Omental fat pad (tissue), 3 donors: ENCODE measurements at regions not wholly inside any gene's neighbourhood (a gene's known extent, or its start where the extent isn't known, plus 50 kb on each side); places are given as distances from the start of the nearest gene placed in this dataset.
"Not testable (repeated sequence)": the region's sequence is repeated elsewhere in the genome, so short reads cannot be mapped to it uniquely, and the experiment has no call there.

Experiments used
- ATAC-seq: fragments of 150-250 bp; one replicate; pipeline ENCODE4 v1.9.1; 2016; ENCODE audit warnings: mild to moderate bottlenecking, moderate library complexity; ENCODE audit not compliant: low FRiP score
- DNase-seq: peaks from one replicate; pipeline ENCODE4 v3.0.0-alpha.2; 2019; ENCODE audit warnings: low spot score
- TF ChIP-seq, protein P1 (sequence below), 3 donors: fragments of 450-650 bp; IDR thresholded peaks; one replicate each; pipeline ENCODE4 v1.5.1; 2016 to 2017; ENCODE audit warnings: antibody characterized with exemption in 3 of 3, mild to moderate bottlenecking in 3 of 3, moderate library complexity in 2 of 3

DNA sequence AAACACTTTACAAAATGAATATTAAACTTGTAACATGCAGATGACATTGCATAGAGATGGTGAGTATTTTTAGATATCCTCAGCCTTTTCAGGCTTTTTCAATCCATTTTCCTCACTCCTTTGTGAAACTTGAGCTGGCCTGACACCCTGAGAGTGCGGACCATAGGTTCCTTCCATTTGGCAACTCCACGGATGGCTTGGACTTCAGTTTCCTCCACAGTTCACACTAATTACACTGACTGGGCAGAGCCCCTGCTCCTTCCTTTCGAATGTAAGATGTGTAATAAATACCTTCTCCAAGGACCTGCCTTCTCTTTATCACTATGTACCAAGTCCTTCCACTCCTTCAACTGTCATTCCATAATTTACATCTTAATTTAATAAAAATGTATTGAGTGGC is 141.7 kb upstream of the LRIG1 start:
- DNase-seq (no peak), ATAC-seq (no peak)
- TF ChIP-seq, protein P1, sequence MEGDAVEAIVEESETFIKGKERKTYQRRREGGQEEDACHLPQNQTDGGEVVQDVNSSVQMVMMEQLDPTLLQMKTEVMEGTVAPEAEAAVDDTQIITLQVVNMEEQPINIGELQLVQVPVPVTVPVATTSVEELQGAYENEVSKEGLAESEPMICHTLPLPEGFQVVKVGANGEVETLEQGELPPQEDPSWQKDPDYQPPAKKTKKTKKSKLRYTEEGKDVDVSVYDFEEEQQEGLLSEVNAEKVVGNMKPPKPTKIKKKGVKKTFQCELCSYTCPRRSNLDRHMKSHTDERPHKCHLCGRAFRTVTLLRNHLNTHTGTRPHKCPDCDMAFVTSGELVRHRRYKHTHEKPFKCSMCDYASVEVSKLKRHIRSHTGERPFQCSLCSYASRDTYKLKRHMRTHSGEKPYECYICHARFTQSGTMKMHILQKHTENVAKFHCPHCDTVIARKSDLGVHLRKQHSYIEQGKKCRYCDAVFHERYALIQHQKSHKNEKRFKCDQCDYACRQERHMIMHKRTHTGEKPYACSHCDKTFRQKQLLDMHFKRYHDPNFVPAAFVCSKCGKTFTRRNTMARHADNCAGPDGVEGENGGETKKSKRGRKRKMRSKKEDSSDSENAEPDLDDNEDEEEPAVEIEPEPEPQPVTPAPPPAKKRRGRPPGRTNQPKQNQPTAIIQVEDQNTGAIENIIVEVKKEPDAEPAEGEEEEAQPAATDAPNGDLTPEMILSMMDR (IDR thresholded peaks at IDR 0.05), result no peak

DNA sequence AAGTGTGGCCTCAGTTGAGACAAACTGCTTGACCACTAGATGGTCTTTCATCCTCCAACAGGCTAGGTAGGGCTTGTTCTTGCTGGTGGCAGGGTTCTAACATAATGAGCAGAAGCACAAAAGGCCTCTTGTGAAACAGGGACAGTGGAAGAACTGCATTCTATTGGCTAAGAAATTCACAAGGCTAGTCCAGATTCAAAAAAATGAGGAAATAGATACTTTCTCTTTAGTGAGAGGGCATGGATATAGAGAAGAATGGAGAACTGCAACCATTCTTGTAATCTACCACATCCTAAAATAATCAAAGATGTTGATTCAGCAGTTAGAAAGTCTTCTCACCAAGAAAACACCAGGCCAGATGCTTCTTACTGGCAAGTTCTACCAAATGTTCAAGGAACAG is 143.7 kb upstream of the LRIG1 start:
- DNase-seq, result no peak
- TF ChIP-seq, protein P1 (IDR thresholded peaks at IDR 0.05), result no peak
- ATAC-seq, result no peak

- DNase-seq, result no peak
- TF ChIP-seq, protein P1 (IDR thresholded peaks at IDR 0.05), result no peak
- ATAC-seq, result no peak
These were observed 148.2 kb upstream of the LRIG1 start for GRCh38 chr3:66648975-66649374.

GRCh38 chr3:66651520-66651919 is 150.7 kb upstream of the LRIG1 start:
- not testable (repeated sequence) for ATAC-seq, DNase-seq

DNA sequence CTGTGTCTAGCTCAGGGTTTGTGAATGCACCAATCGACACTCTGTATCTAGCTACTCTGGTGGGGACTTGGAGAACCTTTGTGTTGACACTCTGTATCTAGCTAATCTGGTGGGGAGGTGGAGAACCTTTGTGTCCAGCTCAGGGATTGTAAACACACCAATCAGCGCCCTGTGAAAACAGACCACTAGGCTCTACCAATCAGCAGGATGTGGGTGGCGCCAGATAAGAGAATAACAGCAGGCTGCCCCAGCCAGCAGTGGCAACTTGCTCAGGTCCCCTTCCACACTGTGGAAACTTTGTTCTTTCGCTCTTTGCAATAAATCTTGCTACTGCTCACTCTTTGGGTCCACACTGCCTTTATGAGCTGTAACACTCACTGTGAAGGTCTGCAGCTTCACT is 151.3 kb upstream of the LRIG1 start:
- DNase-seq, ATAC-seq: not testable (repeated sequence)

GRCh38 chr3:66655044-66655443 is 154.2 kb upstream of the LRIG1 start:
- TF ChIP-seq, protein P1 (IDR thresholded peaks at IDR 0.05), result no peak
- DNase-seq (no peak), ATAC-seq (no peak)

DNA sequence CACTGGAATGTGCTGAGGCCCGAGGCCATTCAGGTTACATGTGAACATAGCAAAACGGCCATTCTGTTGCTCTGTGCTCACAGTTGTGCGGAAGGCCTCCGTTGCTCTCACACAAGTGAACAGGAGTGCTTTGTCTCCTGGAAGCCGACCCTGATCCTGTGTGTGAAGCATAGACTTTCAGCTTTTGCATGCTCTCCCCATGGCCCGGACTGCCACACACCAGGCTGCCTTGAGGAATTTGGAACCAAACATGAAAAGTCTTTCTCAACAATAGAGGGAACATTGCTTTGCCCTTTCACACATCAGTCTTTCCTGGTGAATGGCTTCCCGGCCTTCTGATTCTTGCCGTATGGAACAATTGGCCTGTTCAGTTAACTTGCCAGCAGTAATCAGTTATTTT is 154.8 kb upstream of the LRIG1 start:
- ATAC-seq (no peak), DNase-seq (no peak)
- TF ChIP-seq, protein P1 (IDR thresholded peaks at IDR 0.05), result no peak

DNA sequence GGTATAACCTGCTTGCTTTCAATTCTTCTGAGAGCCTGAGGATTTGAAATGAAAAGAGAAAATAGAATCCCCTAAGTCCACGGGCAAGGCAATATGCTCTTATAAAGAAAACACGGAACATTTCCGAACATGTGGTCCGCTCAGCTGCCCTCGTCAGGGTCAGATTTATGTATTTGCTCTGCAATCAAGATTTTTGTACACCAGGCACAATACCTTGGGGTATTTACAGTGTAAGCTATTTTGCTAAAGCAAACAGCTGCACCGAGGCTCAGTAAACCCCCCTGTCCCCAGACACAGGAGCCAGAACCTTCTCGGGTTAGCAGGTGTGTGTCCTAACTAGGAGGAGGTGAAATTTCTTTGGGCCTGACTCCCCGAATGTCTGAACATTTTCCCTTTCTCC is 155.8 kb upstream of the LRIG1 start:
- DNase-seq, result no peak
- ATAC-seq, result no peak
- TF ChIP-seq, protein P1 (IDR thresholded peaks at IDR 0.05), result no peak
